ENCODE measurements at regions not wholly inside any gene's neighbourhood (a gene's known extent, or its start where the extent isn't known, plus 50 kb on each side); places are given as distances from the start of the nearest gene placed in this dataset.
"Not testable (repeated sequence)": the region's sequence is repeated elsewhere in the genome, so short reads cannot be mapped to it uniquely, and the experiment has no call there.

DNA sequence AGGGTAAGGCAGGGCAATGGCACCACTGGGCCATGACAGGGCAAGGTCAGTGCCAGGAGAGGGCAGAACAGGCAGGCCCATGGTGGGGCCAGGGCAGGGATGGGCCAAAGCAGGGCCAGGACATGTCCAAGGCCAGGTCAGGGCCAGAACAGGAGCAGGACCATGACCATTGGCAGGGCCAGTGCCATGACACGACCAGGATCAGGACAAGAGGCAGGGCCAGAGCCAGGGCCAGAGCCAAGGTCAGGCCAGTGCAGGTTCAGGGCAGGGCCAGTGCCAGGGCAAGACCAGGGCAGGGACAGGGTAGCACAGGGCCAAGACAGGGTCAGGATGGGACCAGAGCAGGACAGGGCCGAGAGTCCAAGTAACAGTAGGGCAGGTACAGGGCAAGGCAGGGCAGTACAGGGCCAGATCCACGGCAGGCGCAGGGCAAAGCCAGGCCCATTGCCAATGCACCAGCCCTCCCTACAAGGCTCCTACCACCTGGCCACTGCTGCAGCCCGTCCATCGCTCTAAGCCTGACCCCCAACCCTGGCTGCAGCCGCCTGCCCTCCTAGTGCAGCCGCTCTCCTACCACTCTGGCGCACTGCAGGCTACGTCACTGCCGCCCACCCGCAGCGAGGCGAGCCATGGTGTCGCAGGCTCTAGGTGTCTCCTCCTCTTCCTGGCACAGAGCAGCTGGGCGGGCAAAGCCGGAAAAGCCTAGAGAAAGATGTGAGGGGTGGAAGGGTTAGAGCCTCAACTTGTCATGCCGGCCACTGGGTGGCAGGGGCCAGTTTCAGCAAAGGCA is 2876.3 kb downstream of the RPIA start:
- H3K4me1 Mint-ChIP-seq (ENCODE audit: unreplicated experiment); H3K9me3 Mint-ChIP-seq (ENCODE audit: unreplicated experiment); H3K36me3 Mint-ChIP-seq (ENCODE audit: unreplicated experiment); H3K4me3 Mint-ChIP-seq (ENCODE audit: unreplicated experiment); H3K27ac Mint-ChIP-seq (ENCODE audit: unreplicated experiment); H3K27me3 Mint-ChIP-seq (ENCODE audit: unreplicated experiment): not testable (repeated sequence)
- peak; percentile 84 for DNase-seq (ENCODE audit: extremely low spot score, unreplicated experiment)

DNA sequence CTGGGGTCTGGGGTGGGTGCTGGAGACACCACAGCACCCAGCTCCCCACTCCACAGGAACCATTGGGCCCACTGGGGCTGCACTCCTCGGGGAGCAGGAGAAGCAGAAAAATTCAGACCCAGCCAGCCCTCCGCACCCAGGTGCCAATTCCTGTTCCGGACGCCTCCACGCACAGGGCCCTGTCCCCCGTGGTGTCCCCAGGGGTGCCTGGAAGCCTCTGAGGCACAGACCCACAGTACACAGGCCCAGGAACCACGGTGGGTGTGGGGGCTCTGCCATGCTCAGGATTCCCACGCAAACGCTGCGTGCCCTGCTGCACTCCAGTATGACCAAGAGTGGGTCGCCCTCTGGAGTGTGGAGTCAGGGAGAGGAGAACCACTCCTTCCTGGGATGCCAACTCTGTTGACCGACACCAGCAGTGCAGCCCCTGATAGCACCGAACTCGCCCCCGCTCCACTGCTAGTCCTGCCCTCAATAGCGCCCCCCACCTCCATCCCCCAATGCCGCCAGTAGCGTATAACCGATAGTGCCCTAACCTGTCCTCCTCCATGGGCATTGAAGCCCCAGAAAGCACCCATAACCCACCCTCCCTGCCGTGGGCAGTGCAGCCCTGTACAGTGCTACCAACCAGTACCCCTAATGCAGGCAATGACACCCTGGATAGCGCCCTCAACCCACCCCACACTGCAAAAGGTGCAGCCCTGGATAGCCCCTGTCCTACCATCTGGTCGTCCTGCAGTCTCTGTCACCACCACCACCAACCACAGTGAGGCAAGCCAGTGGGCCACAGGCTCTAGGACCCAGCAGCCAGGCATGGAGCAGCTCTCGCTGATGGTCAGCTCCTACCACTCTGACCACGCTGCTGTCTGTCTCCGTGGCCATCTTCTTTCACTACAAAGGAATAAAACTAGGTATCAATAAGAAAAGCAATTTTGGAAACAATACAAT is 2877.2 kb downstream of the RPIA start:
- H3K4me1 Mint-ChIP-seq (ENCODE audit: unreplicated experiment); H3K36me3 Mint-ChIP-seq (ENCODE audit: unreplicated experiment); H3K4me3 Mint-ChIP-seq (ENCODE audit: unreplicated experiment); H3K27ac Mint-ChIP-seq (ENCODE audit: unreplicated experiment); H3K27me3 Mint-ChIP-seq (ENCODE audit: unreplicated experiment): not testable (repeated sequence)
- H3K9me3 Mint-ChIP-seq (ENCODE audit: unreplicated experiment) = peaks cover 11% of the 10 kb centered on the region
- DNase-seq (ENCODE audit: extremely low spot score, unreplicated experiment) = peak; percentile 83

- not testable (repeated sequence) for H3K4me1 Mint-ChIP-seq (ENCODE audit: unreplicated experiment); H3K36me3 Mint-ChIP-seq (ENCODE audit: unreplicated experiment); H3K27ac Mint-ChIP-seq (ENCODE audit: unreplicated experiment); H3K27me3 Mint-ChIP-seq (ENCODE audit: unreplicated experiment); H3K4me3 Mint-ChIP-seq (ENCODE audit: unreplicated experiment)
- H3K9me3 Mint-ChIP-seq (ENCODE audit: unreplicated experiment) = peaks cover 11% of the 10 kb centered on the region
- peak; percentile 84 for DNase-seq (ENCODE audit: extremely low spot score, unreplicated experiment)
Observed at GRCh38 chr2:91571239-91571923, 2879.9 kb downstream of the RPIA start.

DNA sequence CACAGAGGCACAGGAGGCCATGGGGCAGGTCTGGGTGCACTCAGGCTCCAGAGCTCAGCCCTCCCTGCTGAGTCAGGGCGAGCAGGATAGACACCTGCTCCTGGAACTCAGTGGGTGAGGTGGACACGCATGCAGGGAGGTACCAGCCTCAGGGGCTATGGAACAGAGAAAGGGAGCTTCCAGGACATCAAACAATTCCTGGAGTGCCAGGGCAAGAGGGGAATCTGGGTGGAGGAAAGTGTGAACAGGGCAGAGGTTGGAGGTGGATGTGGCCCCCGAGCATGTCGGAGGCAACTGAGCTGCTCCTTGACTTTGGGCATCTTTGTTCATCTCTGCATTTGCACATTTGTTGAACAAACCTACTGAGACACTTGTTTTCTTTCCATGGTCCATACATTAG is 2881.5 kb downstream of the RPIA start:
- not testable (repeated sequence) for H3K36me3 Mint-ChIP-seq (ENCODE audit: unreplicated experiment); H3K27ac Mint-ChIP-seq (ENCODE audit: unreplicated experiment); H3K4me3 Mint-ChIP-seq (ENCODE audit: unreplicated experiment); H3K4me1 Mint-ChIP-seq (ENCODE audit: unreplicated experiment); H3K27me3 Mint-ChIP-seq (ENCODE audit: unreplicated experiment)
- peaks cover 11% of the 10 kb centered on the region for H3K9me3 Mint-ChIP-seq (ENCODE audit: unreplicated experiment)
- DNase-seq (ENCODE audit: extremely low spot score, unreplicated experiment) = peak; percentile 82

DNA sequence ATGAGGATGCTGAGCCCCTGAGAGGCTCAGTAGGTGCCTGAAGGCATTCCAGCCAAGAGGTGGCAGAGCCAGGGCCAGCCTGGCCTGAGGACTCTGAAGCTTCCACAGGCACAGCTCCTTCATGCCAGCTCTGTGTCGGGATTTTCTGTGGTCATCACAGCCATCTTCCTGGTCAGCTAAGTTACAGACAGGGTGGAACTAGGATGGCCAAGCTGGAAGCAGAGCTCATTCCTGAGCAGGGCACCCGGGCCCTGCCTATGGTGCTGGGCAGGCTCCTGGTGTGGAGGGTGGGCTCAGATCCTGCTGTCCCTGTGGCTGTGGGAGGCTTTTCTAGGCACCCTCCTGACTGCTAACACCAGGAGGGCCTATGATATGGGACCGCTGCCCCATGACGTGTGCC is 2882.3 kb downstream of the RPIA start:
- H3K9me3 Mint-ChIP-seq (ENCODE audit: unreplicated experiment) = peaks cover 11% of the 10 kb centered on the region
- not testable (repeated sequence) for H3K27ac Mint-ChIP-seq (ENCODE audit: unreplicated experiment); H3K27me3 Mint-ChIP-seq (ENCODE audit: unreplicated experiment); H3K4me1 Mint-ChIP-seq (ENCODE audit: unreplicated experiment); H3K36me3 Mint-ChIP-seq (ENCODE audit: unreplicated experiment); H3K4me3 Mint-ChIP-seq (ENCODE audit: unreplicated experiment)
- DNase-seq (ENCODE audit: extremely low spot score, unreplicated experiment) = peak; percentile 86

GRCh38 chr2:91574255-91574654 is 2882.8 kb downstream of the RPIA start:
- peaks cover 11% of the 10 kb centered on the region for H3K9me3 Mint-ChIP-seq (ENCODE audit: unreplicated experiment)
- H3K27me3 Mint-ChIP-seq (ENCODE audit: unreplicated experiment); H3K4me1 Mint-ChIP-seq (ENCODE audit: unreplicated experiment); H3K27ac Mint-ChIP-seq (ENCODE audit: unreplicated experiment); H3K4me3 Mint-ChIP-seq (ENCODE audit: unreplicated experiment); H3K36me3 Mint-ChIP-seq (ENCODE audit: unreplicated experiment): not testable (repeated sequence)
- DNase-seq (ENCODE audit: extremely low spot score, unreplicated experiment) = peak; percentile 81

GRCh38 chr2:91575701-91576100 is 2884.2 kb downstream of the RPIA start:
- H3K27ac Mint-ChIP-seq (ENCODE audit: unreplicated experiment); H3K27me3 Mint-ChIP-seq (ENCODE audit: unreplicated experiment); H3K4me1 Mint-ChIP-seq (ENCODE audit: unreplicated experiment); H3K4me3 Mint-ChIP-seq (ENCODE audit: unreplicated experiment); H3K36me3 Mint-ChIP-seq (ENCODE audit: unreplicated experiment): not testable (repeated sequence)
- DNase-seq (ENCODE audit: extremely low spot score, unreplicated experiment) = peak; percentile 86
- peaks cover 18% of the 10 kb centered on the region for H3K9me3 Mint-ChIP-seq (ENCODE audit: unreplicated experiment)

- not testable (repeated sequence) for H3K4me1 Mint-ChIP-seq (ENCODE audit: unreplicated experiment); H3K36me3 Mint-ChIP-seq (ENCODE audit: unreplicated experiment); H3K27me3 Mint-ChIP-seq (ENCODE audit: unreplicated experiment); H3K4me3 Mint-ChIP-seq (ENCODE audit: unreplicated experiment); H3K27ac Mint-ChIP-seq (ENCODE audit: unreplicated experiment)
- DNase-seq (ENCODE audit: extremely low spot score, unreplicated experiment) = peak; percentile 77
- peaks cover 20% of the 10 kb centered on the region for H3K9me3 Mint-ChIP-seq (ENCODE audit: unreplicated experiment)
Observed at GRCh38 chr2:91577406-91577805, 2885.9 kb downstream of the RPIA start.

DNA sequence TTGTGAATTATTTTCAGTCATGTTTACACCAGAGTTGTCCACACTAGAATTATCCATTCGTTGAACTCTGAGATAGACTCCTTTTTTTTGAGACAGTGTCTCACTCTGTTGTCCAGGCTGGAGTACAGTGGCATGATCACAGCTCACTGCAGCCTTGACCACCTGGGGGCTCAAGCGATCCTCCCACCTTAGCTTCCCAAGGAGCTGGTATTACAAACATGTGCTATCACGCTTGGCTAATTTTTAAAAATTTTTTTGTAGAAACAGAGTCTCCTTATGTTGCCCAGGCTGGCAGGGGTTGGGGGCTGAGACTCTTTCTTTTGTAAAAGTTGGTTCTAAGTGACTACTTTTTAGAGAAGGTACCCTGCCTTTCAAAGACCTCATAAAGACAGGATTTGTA is 2887.2 kb downstream of the RPIA start:
- H3K4me3 Mint-ChIP-seq (ENCODE audit: unreplicated experiment) = not testable (repeated sequence)

GRCh38 chr2:91579555-91579954 is 2888.1 kb downstream of the RPIA start:
- not testable (repeated sequence) for H3K4me3 Mint-ChIP-seq (ENCODE audit: unreplicated experiment); H3K36me3 Mint-ChIP-seq (ENCODE audit: unreplicated experiment); H3K27me3 Mint-ChIP-seq (ENCODE audit: unreplicated experiment); H3K4me1 Mint-ChIP-seq (ENCODE audit: unreplicated experiment); H3K27ac Mint-ChIP-seq (ENCODE audit: unreplicated experiment)
- H3K9me3 Mint-ChIP-seq (ENCODE audit: unreplicated experiment) = peaks cover 21% of the 10 kb centered on the region
- peak; percentile 77 for DNase-seq (ENCODE audit: extremely low spot score, unreplicated experiment)

More for the DNA sequence above, 2887.2 kb downstream of the RPIA start:
- peak; percentile 75 for DNase-seq (ENCODE audit: extremely low spot score, unreplicated experiment)
- H3K4me1 Mint-ChIP-seq (ENCODE audit: unreplicated experiment); H3K27me3 Mint-ChIP-seq (ENCODE audit: unreplicated experiment); H3K36me3 Mint-ChIP-seq (ENCODE audit: unreplicated experiment); H3K27ac Mint-ChIP-seq (ENCODE audit: unreplicated experiment): not testable (repeated sequence)
- peaks cover 14% of the 10 kb centered on the region for H3K9me3 Mint-ChIP-seq (ENCODE audit: unreplicated experiment)

DNA sequence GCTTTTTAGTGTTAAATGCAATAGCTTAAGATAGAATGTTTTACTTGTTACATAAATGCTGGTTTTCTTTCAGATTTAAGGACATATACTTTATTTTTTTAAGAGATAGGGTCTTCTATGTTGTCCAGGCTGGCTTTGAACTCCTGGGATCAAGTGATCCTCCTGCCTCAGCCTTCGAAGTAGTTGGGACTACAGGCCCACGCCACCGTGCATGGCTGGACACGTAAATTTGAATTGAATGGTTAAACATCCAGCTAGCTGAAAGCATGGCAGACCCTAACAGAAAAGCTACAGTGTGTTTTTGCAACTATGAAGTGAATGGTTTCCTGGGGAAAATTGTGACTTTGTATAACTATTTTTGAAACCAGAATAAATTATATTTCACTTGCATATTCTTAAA is 2888.6 kb downstream of the RPIA start:
- not testable (repeated sequence) for H3K27me3 Mint-ChIP-seq (ENCODE audit: unreplicated experiment); H3K4me3 Mint-ChIP-seq (ENCODE audit: unreplicated experiment); H3K36me3 Mint-ChIP-seq (ENCODE audit: unreplicated experiment); H3K4me1 Mint-ChIP-seq (ENCODE audit: unreplicated experiment); H3K27ac Mint-ChIP-seq (ENCODE audit: unreplicated experiment)
- peaks cover 23% of the 10 kb centered on the region for H3K9me3 Mint-ChIP-seq (ENCODE audit: unreplicated experiment)
- peak; percentile 82 for DNase-seq (ENCODE audit: extremely low spot score, unreplicated experiment)

GRCh38 chr2:91587098-91587497 is 2895.6 kb downstream of the RPIA start:
- DNase-seq (ENCODE audit: extremely low spot score, unreplicated experiment) = peak; percentile 83

More at GRCh38 chr2:91587098-91587497, 2895.6 kb downstream of the RPIA start:
- H3K4me3 Mint-ChIP-seq (ENCODE audit: unreplicated experiment); H3K27ac Mint-ChIP-seq (ENCODE audit: unreplicated experiment); H3K27me3 Mint-ChIP-seq (ENCODE audit: unreplicated experiment); H3K36me3 Mint-ChIP-seq (ENCODE audit: unreplicated experiment); H3K4me1 Mint-ChIP-seq (ENCODE audit: unreplicated experiment): not testable (repeated sequence)
- H3K9me3 Mint-ChIP-seq (ENCODE audit: unreplicated experiment) = peaks cover 20% of the 10 kb centered on the region
